ENCODE measurements at regions not wholly inside any gene's neighbourhood (a gene's known extent, or its start where the extent isn't known, plus 50 kb on each side); places are given as distances from the start of the nearest gene placed in this dataset.

DNA sequence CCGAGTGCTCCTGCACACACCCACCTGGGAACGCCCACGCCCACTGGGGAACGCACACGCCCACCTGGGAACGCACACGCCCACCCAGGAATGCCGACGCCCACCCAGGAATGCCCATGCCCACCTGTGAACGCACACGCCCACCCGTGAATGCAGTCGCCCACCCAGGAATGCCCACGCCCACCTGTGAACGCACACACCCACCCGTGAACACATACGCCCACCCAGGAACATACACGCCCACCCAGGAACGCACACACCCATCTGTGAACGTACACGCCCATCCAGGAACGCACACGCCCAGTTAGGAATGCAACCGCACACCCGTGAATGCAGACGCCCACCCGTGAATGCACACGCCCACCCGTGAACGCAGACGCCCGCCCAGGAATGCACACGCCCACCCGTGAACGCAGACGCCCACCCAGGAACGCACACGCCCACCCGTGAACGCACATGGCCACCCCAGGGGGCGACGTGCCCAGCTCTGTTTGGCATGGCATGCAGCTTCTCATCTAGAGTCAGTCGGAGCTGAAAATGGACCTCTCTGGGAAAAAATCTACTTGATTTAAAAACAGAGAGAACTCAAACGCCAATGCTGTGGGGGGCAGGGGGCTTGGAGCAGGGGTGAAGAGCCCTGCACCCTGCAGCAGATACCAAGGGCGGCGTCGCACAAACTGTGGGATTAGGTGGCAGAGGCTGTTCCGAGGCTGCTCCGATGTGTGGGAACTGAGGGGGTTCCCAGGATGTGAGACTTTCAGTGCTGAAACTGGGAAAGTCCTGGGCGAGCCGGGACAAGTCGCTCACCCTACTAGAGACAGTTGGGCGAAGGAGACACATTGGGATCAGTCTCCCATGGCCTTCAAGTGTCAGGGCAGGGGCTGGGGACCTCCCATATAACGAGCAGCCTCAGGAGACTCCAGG, 83.3 kb downstream of the MYEOV start:
- DNase-seq (ENCODE audit: extremely low spot score, insufficient read length, low read depth) (no peak), FAIRE-seq (no peak)

DNA sequence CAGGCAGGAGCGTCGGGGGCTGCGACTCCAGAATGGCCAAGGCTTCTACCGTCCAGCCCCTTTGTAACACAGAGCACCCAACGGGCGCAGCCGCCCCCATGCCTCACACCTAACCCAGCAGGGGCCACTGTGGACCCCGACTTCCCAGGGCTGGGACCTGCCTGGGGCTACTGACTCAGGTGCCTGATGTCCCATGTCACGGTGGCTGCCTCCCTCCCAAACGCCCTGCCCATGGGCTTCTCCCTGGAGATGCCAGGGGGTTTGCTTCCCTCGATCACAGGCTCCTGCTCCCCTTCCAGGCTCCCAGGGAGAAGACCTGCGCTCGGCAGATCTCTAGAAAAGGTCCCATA, 84.0 kb downstream of the MYEOV start:
- FAIRE-seq (no peak), DNase-seq (ENCODE audit: extremely low spot score, insufficient read length, low read depth) (no peak)

DNA sequence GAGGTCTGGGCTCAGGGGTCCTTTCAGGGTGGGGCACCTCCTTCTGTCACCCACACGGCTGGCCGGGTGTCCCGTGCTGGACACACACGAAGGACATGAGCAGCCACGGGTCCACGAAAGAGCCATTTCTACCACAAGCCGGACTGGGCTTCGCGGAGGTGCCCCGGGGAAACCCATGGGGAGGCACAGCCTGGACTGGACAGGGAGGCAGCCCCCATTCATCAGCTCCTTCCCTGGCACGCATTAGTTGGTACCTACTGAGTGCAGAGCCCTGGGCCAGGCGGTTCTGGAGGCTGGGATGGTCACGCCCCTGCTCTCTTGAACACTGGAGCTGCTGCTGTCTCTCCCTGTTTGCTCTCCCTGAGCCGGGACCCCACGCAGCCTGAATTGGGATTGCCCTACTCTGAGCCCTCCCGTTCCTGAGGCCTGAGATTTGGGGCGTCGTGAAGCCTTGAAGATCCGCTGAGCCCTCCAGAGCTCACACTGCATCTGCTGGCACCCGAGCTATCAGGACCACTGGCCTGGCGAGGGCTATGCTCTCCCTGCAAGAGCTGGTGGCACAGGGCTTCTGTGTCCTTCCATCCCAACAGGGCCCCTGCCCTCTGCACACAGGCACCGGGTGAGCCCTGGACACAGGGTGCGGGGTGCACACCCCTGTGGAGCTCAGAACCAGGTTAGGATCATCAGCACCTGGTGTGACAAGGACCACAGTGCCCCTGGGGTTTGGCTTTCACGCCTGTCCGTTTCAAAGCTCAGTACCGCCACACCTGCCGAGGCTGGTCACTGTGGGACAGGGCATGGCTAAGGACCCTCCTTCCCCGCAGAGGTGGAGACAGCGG, 84.6 kb downstream of the MYEOV start:
- no peak for DNase-seq (ENCODE audit: extremely low spot score, insufficient read length, low read depth)
- no peak for FAIRE-seq

DNA sequence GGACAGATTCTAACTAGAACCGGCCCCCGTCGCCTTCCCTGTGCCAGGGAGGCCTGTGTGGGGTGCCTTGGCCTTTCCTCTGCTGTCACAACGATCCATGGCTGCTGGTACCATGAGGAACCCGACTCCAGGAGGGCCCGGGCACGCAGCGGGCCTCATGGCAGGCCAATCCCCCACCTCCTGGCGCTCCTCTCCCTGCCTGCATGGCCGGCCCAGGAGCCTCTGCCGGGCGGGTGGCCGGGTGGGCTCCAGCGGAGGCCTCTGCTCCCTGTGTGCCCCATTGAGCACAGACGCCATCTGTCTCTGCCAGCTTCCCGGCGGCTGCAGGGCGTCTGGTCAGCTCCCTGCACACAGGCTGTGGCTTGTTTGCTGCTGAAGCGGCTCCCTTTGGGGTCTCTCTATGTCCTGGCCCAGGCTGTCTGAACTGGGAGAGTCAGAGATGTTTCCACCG, 86.5 kb downstream of the MYEOV start:
- DNase-seq (ENCODE audit: extremely low spot score, insufficient read length, low read depth) (no peak), FAIRE-seq (no peak)

DNA sequence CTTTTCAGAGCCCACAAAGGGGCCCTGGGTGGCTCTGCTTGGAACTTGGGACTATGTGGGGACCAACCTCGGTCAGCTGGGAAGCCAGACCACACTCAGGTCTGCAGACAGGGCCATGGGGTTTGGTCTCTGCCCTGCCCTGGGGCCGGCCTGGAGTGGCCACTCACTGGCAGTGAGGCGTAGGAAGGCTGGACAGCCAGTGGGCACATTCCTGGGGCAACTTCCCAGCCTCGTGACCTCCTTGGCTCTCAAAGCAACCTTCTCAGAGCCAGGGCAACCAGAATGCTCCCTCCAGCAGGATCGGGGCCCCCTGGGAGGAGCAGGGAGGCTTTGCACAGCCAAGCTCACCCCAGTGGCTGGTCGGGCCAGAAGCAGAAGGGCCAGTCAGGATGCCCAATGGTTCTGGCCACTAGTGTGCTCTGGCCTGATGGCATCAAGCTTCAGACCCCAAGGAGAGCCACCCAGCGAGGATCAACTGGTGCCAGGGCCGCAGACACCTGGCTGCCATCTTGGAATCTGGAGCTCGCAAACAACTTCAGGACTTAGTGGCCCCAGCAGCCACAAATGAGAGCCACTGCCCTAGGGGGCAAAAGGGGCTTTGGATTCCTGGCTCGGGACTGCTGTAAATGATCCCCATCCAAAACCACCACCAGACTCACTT, 87.1 kb downstream of the MYEOV start:
- FAIRE-seq (no peak), DNase-seq (ENCODE audit: extremely low spot score, insufficient read length, low read depth) (no peak)

DNA sequence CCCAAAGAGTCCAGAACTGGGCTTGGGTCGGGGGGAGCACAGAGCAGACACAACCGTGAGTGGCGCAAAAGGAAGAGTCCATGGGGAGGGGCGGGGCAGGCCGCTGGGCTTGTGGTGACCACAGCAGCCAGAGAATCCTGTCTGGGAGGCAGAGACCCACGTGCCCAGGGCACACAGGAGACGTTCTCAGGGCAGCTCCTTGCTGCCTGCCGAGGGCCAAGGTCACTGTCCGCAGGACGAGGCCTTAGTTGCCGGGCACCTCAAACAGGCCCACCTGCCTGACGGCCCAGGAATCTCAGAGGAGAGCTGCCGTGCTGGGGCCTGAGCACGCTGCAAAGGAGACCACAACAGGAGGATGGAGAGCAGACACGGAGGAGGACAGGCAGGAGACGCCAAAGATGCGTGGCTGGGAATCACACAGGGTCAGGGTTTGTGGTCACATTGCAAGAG, 87.8 kb downstream of the MYEOV start:
- FAIRE-seq = no peak
- DNase-seq (ENCODE audit: extremely low spot score, insufficient read length, low read depth) = no peak

DNA sequence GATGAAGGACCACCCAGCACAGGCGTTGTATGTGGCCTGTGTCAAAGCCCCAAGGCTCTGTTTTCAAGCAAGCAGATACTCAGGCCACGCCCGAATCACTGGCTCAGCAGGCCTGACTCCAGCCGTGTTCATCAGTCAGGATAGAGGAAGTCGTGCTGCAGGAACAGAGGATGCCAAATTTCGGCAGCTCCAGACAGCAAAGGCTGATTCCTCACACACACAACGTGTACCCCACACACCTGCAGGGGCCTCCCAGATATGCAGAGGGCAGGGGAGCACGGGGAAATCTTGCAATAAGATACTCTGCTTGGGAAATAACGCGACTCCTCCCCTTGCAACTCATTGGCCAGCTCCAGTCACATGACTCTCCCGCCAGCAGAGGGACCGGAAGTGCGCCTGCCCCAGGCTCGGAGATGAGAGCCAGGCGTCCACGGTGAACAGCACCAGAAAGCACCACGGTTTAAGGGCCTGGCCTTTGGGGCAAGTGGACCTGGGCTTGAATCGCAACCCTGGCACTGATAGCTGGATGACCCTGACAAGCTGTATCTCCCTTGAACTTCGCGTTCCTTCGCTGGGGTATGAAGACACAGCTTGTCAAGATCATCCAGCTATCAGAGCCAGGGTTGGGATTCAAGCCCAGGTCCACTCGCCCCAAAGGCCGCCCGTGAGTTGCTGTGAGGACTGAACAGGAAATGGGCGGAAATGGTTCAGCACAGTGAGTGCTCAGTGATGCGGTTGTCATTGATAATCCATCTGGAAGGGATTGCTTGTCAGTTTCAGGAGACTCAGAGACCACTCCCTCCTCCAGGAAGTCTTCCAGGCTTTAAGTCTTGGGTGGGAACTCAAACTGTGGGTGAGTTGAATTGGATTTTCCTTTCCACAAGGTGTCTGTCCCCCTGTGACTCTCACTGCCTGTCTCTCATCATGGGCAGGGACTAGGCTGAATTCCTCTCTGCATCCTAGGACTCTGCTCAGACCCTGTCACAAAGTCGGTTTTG, 88.5 kb downstream of the MYEOV start:
- peak; percentile 45 for DNase-seq (ENCODE audit: extremely low spot score, insufficient read length, low read depth)
- no peak for FAIRE-seq

DNA sequence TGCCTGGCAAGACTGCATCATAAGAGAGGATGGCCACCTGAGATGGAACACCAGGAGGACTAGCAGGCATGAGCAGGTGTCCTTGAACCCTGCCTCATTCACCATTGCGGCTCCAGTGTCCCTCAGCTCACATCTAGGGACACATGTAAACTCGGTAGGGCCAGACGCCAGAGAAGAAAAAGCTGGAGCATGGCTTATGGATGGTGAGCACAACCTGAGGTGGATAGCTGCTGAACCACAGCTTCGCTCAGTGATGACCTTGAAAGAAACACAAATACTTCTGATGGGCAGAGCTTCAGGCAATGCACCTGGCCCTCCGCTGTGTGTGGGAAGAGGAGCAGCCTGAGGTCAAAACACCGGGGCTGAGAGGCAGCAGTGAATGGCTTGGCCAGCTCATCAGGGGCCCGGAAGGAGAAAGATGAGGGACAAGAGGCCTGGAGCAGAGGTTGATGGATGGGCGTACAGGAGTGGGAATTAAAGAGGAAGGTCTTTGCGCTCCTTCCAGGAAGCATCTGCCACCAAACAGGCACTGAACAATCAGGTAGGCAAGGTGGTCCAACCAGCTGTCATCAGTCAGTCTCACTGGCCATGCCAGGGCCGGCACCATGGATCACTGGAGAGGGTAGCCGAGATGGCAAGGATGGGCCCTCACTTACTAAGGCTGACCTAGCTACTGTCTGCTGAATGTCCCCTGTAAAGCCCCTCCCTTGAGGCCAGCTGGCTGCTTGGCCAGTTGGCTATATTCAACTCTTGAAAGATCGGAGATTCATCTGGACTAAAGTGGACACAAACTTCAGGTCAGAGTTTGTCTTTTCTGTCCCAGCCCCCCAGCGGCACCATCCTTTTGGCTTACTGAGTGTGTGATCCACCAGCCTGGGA, 89.7 kb downstream of the MYEOV start:
- FAIRE-seq = no peak
- DNase-seq (ENCODE audit: extremely low spot score, insufficient read length, low read depth) = no peak

DNA sequence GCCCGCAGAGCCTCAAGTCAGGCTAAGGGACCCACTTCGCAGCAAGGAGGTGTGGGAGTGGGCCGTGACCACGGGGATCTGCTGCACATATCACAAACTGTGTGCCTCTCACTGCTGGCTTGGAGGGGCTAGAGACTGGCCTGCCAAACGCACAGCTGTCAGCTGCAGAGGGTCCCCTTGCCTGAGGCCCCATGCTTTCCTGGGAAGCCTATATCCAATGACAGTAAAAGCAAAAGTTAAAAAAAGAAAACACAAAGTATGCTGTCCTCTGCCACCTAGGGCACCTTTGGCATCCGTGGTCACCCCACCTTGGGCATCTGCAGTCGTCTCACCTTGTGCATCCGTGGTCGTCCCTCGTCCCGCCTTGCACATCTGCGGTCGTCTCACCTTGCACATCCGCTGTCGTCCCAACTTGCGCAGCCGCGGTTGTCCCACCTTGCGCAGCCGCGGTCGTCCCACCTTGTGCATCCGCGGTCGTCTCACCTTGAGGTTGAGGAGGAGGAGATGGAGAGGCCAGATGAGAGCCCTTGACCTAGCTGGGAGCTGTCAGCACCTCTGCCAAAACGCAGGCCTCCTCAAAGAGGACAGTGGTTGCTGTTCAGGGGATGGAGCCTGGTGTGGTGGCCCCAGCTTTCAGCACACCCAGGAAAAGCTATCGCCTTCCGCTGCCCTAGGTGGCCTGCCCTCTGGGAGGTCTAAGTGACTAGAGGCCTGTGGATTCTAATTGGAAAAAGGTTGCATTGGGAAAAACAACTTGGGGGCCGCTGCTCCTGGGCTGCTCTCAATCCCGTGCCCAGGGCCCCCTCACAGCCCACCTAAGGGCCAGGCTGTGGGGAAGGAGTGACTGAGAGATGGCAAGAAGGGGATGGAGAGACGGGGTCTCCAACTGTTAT, 90.5 kb downstream of the MYEOV start:
- FAIRE-seq (no peak), DNase-seq (ENCODE audit: extremely low spot score, insufficient read length, low read depth) (no peak)

DNA sequence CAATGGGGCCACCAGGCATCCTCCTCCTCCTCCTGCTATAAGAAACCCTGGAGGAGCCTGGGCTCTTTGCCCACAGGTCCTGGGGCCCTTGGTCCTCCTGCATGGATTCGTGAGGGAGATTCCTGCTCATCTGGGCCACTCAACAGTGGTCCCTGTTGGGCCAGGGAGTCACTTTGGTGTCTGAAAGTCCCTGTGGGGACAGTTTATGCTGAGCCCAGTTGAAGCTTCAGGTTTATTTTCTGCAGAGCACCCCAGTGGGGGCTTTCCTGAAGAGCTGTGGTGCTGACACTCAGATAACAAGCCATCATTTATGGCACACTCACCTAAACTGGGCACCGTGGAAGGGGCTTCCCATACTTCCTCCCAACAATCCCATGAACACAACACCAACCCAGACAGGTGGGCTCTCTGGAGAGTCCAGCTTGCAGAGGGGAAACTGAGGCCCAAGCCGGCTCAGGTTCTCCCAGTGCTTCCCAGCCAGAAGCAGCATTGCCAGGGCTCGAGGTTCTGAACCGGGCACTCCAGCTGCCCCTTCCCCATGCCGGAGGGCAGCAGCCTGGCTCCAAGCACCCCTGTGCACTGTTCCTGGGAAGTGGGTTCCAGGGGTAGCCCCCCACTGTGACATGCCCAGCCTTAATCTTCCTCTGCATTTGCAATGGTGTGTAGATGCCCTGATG, 91.3 kb downstream of the MYEOV start:
- FAIRE-seq = no peak
- DNase-seq (ENCODE audit: extremely low spot score, insufficient read length, low read depth) = no peak

DNA sequence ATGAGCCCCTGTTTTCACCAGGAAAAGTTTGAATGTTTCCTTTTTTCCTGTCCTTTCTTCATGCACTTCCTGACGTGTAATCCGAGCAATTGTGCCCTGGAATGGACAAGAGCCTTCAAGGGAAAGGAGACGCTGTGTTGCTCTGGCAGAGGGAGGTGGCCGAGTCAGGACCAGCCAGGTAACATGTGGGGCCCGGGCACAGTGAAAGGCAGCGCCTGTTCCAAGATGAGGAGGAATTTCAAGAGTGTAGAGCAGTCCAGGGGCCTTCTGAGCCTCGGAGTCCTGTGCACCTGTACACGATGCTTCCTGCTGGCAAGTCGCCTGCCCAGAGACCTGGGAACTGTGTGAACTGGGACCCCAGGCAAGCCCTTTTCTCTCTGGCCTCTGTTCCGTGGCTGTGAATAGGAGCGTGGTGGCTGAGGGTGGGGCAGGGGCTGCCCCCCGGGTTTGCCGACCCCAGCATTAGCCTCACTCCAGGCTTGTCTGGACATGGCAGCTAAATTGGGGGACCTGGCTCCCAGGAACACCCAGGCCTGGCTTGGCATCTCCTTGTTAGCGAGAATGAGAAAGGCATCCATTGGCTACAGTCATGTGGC, 92.0 kb downstream of the MYEOV start:
- no peak for DNase-seq (ENCODE audit: extremely low spot score, insufficient read length, low read depth)
- no peak for FAIRE-seq

DNA sequence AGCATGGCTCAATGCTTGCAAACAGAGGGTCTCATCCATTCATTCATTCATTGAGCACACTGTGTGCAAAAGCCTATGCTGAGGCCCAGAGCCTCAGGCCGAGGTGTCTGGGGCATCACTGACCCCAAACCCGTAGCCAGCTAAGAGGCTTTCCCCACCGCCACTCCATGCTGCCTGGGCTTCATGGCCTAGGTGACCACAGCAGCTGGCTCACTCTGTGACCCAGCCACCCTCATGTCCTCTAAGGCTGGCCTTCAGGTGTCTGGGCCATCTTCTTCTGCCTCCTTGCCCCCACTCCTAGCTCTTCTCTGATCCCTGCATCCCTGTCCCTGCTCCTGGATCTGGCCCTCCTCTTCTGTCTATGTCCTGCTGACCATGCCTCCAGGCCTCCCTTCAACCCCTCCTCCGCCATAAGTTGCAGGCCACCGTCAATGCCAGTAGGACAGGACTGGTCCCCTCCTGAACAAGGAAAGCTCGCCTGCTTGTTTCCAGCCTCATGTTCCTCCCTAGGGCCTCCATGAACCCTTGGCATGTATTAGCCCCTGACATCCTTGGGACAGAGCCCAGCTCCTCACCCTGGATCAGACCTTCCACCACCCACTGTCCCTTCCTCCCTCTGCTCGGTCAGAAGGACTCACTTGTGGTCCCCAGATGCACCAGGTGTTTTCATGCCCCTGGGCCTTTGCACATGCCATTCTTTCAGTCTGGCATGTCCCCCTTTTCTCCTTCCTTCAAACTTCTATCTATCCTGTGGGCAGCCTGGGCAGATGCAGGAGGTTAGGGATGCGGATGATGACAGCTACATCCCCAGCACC, 92.8 kb downstream of the MYEOV start:
- DNase-seq (ENCODE audit: extremely low spot score, insufficient read length, low read depth) (no peak), FAIRE-seq (no peak)

DNA sequence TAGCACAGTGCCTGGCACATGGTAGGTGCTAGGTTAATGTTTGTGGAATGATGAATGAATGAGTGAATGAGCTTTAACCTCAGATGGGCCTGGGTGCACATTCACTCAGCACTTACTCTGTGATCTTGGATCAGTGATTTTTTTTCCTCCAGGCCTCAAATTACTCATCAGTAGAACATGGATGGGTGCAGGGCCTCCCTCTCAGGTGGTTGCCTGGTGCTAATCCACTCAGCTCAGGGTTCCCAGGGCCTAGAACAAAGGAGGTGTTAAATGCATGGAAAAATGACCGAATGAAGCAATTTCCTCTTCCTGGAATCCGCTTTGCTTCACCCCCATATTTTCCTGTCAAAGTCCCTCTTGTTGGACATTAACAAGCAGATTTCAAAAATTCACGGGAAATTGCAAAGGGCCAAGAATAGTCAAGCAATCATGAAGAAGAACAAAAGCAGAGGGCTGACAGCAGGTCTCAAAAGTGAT, 93.5 kb downstream of the MYEOV start:
- DNase-seq (ENCODE audit: extremely low spot score, insufficient read length, low read depth) = no peak
- FAIRE-seq = no peak

DNA sequence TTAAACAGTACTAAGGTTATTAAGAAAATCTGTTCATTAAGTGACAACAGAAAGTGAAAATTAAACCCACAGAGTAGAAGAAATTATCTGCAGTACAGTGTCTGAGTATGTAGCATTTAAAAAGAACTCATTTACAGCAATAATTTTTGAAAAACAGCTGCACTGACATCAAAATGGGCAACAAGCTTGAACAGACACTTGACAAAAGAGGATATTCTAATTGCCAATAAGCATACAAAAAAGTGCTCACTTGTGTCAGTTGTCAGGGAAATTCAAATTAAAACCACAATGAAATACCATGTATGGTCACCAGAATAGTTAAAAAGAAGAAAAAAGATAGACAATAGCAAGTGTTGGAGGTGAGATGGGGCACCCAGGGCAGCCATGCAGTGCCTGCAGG, 93.3 kb upstream of the LINC01488 start:
- DNase-seq (ENCODE audit: extremely low spot score, insufficient read length, low read depth) = no peak
- FAIRE-seq = no peak

DNA sequence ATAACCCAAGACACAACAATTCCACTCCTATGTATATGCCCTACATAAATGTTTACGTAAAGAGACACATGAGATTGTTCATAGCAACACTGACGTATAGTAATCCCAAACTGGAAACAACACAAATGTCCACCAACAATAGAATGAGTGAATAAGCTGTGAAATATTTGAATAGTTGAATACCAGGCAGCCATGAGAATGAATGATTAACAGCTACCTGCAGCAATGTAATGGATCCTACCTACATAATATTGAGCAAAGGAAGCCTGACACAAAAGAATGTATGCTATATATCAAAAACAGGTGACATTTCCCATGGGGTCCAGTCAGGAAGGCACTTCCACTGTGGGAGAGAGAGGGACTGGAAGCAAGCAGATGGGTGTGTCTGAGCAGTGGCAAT, 92.8 kb upstream of the LINC01488 start:
- FAIRE-seq (no peak), DNase-seq (ENCODE audit: extremely low spot score, insufficient read length, low read depth) (no peak)

DNA sequence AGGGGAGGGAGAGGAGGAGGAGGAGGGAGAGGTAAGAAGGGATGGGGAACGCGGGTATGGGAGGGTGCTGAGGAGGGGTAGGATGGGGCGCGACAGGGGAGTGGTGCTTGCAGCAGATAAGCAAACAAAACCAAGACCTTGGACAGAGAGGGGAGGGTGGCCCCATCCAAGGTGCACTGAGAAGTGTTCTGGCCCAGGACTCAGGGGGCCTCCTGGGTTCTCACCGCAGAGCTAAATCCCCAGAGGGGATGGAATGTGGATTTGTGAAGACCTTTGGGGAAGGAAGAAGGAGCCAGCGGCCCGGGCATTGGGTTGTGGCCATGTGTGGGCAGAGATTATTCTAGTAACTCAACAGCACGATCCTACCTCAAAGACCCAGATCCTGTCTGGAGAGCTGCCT, 90.9 kb upstream of the LINC01488 start:
- DNase-seq (ENCODE audit: extremely low spot score, insufficient read length, low read depth) (no peak), FAIRE-seq (no peak)

Measured in GM18507 (cell line).